ENCODE measurements at regions not wholly inside any gene's neighbourhood (a gene's known extent, or its start where the extent isn't known, plus 50 kb on each side); places are given as distances from the start of the nearest gene placed in this dataset.

DNA sequence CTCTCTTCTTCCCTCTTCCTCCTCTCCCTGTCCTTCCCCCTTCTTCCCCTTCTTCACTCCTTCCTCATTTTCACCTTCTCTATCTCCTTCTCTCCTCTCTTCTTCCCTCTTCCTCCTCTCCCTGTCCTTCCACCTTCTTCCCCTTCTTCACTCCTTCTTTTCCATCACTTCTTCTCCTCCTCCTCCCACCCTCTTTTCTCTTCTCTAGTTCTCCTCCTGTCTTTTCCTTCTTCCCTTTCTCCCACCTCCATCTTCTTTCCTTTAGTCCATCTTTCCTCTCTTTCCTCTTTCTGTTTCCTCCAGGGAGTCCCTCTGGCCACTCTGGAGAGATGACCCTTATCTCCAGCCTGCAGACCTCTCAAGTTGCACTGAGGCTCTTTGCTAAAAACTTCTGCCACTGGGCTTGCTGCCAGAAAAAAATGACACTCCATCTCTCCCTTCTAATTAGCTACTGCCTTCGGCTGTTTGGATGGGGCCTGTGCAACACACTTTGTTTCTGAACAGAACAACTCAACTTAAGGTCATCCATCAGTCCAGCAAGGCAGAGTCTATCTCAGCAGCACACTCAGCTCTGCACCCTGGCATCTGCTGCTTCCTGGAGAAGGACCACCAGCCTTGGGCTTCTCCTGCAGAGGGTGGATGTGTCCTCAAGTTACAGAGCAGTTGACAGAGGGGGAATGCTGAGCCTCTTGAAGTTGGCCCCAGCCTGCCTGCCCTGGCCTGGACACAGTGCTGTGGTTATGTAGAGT is 538.8 kb downstream of the MATN1 start:
- no peak overlapping the region for H3K4me3 ChIP-seq (ENCODE audit: low read depth, low read length)
- no peak for TF ChIP-seq CTCF (IDR thresholded peaks at IDR 0.05; ENCODE audit: low read depth, low read length, missing control alignments)
- DNase-seq: no peak
- no peak overlapping the region for H3K27ac ChIP-seq
- in situ Hi-C loops (cut with HindIII; ENCODE audit: low pct_ligation_motif_present, low sequenced_read_pairs): no loop called here
- H3K36me3 ChIP-seq (replicated peaks): no peaks in the 10 kb centered on the region
- no peaks in the 10 kb centered on the region for H3K27me3 ChIP-seq (replicated peaks)

GRCh38 chr1:30183895-30184294 is 539.5 kb downstream of the MATN1 start:
- H3K36me3 ChIP-seq (replicated peaks): no peaks in the 10 kb centered on the region
- in situ Hi-C loops (cut with HindIII; ENCODE audit: low pct_ligation_motif_present, low sequenced_read_pairs): no loop called here
- DNase-seq: no peak
- no peak overlapping the region for H3K27ac ChIP-seq
- no peak for TF ChIP-seq CTCF (IDR thresholded peaks at IDR 0.05; ENCODE audit: low read depth, low read length, missing control alignments)
- H3K4me3 ChIP-seq (ENCODE audit: low read depth, low read length): no peak overlapping the region
- no peaks in the 10 kb centered on the region for H3K27me3 ChIP-seq (replicated peaks)

DNA sequence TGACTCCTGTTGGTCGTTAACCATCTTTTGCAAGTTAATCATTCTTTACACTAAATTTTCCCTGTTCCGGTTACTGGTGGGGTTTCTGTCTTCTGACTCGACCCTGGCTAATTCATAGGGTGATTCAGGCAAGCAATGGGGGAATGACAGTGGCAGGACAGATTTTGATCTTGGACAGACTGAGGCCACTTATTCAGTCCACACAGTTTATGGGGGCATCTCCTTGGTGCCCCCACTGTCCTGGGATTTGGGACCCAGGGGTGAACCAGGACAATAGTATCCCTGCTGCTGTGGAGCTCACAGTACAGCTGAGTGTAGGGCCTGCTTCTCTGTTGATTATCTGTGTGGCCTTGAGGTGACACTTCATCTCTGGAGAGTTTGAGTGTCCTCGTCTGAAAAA is 540.4 kb downstream of the MATN1 start:
- Histone ChIP-seq H3K36me3 (replicated peaks) (no peaks in the 10 kb centered on the region), H3K27me3 (replicated peaks) (no peaks in the 10 kb centered on the region), H3K27ac (no peak overlapping the region), H3K4me3 (ENCODE audit: low read depth, low read length) (no peak overlapping the region)
- DNase-seq: no peak
- in situ Hi-C loops (cut with HindIII; ENCODE audit: low pct_ligation_motif_present, low sequenced_read_pairs): no loop called here
- no peak for TF ChIP-seq CTCF (IDR thresholded peaks at IDR 0.05; ENCODE audit: low read depth, low read length, missing control alignments)

DNA sequence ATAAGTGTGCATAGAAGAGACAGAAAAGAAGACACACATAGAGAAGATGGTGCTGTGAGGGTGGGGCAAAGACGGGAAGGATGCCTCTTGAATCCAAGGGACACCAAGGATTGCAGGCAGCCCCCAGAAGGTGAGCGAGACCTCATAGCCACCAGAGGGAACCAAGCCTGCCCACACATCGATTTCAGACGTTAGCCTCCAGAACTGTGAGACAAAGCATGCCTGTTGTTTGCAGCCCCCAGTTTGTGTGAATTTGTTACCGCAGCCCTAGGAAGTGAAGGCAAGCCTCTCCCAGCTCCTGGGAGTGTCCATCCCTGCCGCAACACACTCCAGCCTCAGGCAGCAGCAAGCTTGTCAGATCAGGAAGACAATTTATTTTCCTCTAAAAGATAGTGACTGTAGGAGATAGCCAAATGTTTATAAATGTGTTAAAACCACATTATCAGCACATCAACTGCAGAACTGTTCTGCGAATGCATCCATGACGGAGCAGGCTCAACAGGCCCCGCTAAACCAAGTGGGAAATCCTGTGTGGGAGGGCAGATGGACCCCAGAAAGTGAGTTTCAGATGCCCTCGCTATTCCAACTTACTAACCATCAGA is 543.3 kb downstream of the MATN1 start:
- H3K27ac ChIP-seq: no peak overlapping the region
- in situ Hi-C loops (cut with HindIII; ENCODE audit: low pct_ligation_motif_present, low sequenced_read_pairs): no loop called here

DNA sequence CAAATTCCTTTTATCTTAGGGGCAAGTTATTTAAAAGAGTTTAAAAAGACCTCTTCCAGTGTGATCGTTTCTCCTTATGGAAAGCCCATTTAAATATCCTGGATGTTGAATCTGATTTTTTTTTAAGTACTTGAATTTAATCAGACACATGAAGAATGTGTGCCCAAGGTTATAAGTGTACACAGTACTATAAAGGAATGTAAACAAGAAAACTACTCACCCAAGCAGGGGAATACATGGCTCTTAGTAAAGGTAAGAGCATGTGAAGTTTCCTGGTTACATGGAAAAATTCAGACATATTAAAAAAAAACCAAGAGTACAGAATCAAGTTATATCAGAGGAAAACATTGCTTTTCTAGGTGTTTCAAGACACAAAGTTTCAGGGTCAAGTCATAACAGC is 546.9 kb downstream of the MATN1 start:
- in situ Hi-C loops (cut with HindIII; ENCODE audit: low pct_ligation_motif_present, low sequenced_read_pairs): no loop called here
- Histone ChIP-seq H3K27me3 (replicated peaks) (no peaks in the 10 kb centered on the region), H3K36me3 (replicated peaks) (no peaks in the 10 kb centered on the region), H3K27ac (no peak overlapping the region), H3K4me3 (ENCODE audit: low read depth, low read length) (no peak overlapping the region)
- no peak for DNase-seq
- no peak for TF ChIP-seq CTCF (IDR thresholded peaks at IDR 0.05; ENCODE audit: low read depth, low read length, missing control alignments)

More for the DNA sequence above, 543.3 kb downstream of the MATN1 start:
- no peaks in the 10 kb centered on the region for H3K27me3 ChIP-seq (replicated peaks)
- no peak overlapping the region for H3K4me3 ChIP-seq (ENCODE audit: low read depth, low read length)
- DNase-seq: no peak
- H3K36me3 ChIP-seq (replicated peaks): no peaks in the 10 kb centered on the region
- TF ChIP-seq CTCF (IDR thresholded peaks at IDR 0.05; ENCODE audit: low read depth, low read length, missing control alignments): no peak
